MM.1S (cell line): ENCODE measurements at regions not wholly inside any gene's neighbourhood (a gene's known extent, or its start where the extent isn't known, plus 50 kb on each side); places are given as distances from the start of the nearest gene placed in this dataset.

Experiments
- DNase-seq: peaks from one replicate; pipeline ENCODE4 v3.0.0-alpha.2; 2015
- H2AFZ ChIP-seq: fragments of 300-600 bp; sonication (generic); 2 replicates; pipeline ENCODE4 v1.6.0; 2016; ENCODE audit warnings: antibody characterized with exemption, low read length
- H3F3A ChIP-seq: fragments of 300-600 bp; sonication (generic); 2 replicates; pipeline ENCODE4 v1.6.1; 2016; ENCODE audit warnings: mild to moderate bottlenecking, antibody characterized with exemption, low read length, moderate library complexity, mixed read lengths; ENCODE audit not compliant: insufficient read depth
- H3K27ac ChIP-seq: fragments of 300-600 bp; sonication (generic); 2 replicates; pipeline ENCODE4 v1.5.1; 2016; ENCODE audit warnings: mild to moderate bottlenecking, low read length
- H3K27me3 ChIP-seq: fragments of 300-600 bp; sonication (generic); replicated peaks from 2 replicates; pipeline ENCODE4 v1.6.0; 2016; ENCODE audit warnings: low read length; ENCODE audit not compliant: insufficient read depth
- H3K36me3 ChIP-seq: fragments of 300-600 bp; sonication (generic); replicated peaks from 2 replicates; pipeline ENCODE4 v1.6.1; 2016; ENCODE audit warnings: mild to moderate bottlenecking, low read length, mixed read lengths; ENCODE audit not compliant: insufficient read depth
- H3K4me1 ChIP-seq: fragments of 300-600 bp; sonication (generic); 2 replicates; pipeline ENCODE4 v1.6.1; 2016; ENCODE audit warnings: low read length, mixed read lengths
- H3K4me2 ChIP-seq: fragments of 300-600 bp; sonication (generic); 2 replicates; pipeline ENCODE4 v1.6.0; 2016; ENCODE audit warnings: low read depth, low read length
- H3K4me3 ChIP-seq: fragments of 300-600 bp; sonication (generic); 2 replicates; pipeline ENCODE4 v1.5.1; 2016; ENCODE audit warnings: low read length, mixed read lengths
- H3K79me2 ChIP-seq: fragments of 300-600 bp; sonication (generic); 2 replicates; pipeline ENCODE4 v1.6.1; 2016; ENCODE audit warnings: mixed run types, low read length, mixed read lengths
- H3K9ac ChIP-seq: fragments of 300-600 bp; sonication (generic); 2 replicates; pipeline ENCODE4 v1.6.1; 2016; ENCODE audit warnings: low read length, mixed read lengths
- H3K9me2 ChIP-seq: fragments of 300-600 bp; sonication (generic); replicated peaks from 2 replicates; pipeline ENCODE4 v1.6.1; 2016; ENCODE audit warnings: mild to moderate bottlenecking, low read length, mixed read lengths; ENCODE audit not compliant: insufficient read depth
- H3K9me3 ChIP-seq: fragments of 300-600 bp; sonication (generic); replicated peaks from 2 replicates; pipeline ENCODE4 v1.6.1; 2016; ENCODE audit warnings: mild to moderate bottlenecking, low read length, mixed read lengths; ENCODE audit not compliant: insufficient read depth
- H4K20me1 ChIP-seq: fragments of 300-600 bp; sonication (generic); 2 replicates; pipeline ENCODE4 v1.6.1; 2016; ENCODE audit warnings: mild to moderate bottlenecking, low read length, moderate library complexity, mixed read lengths; ENCODE audit not compliant: insufficient read depth
- CTCF ChIP-seq: fragments of 300-600 bp; sonication (generic); IDR thresholded peaks from 2 replicates; pipeline ENCODE4 v1.5.1; 2016; ENCODE audit warnings: antibody characterized with exemption, low read length, mixed read lengths
- EZH2 ChIP-seq: fragments of 300-600 bp; sonication (generic); optimal IDR thresholded peaks from 2 replicates; pipeline ENCODE3; 2017; ENCODE audit warnings: low read depth, mild to moderate bottlenecking, antibody characterized with exemption, low read length, mixed read lengths
- EZH2phosphoT487 ChIP-seq: fragments of 300-600 bp; sonication (generic); IDR thresholded peaks from 2 replicates; pipeline ENCODE4 v1.6.1; 2018; ENCODE audit warnings: antibody characterized with exemption, low read length

- H2AFZ ChIP-seq, result no peak overlapping the region
- no peaks in the 10 kb centered on the region for H3K27me3 ChIP-seq
- no peak overlapping the region for H3K27ac ChIP-seq
- no peak overlapping the region for H3K4me2 ChIP-seq
- H3K79me2 ChIP-seq, result no peaks in the 10 kb centered on the region
- H3K4me3 ChIP-seq, result no peak overlapping the region
- H3K36me3 ChIP-seq, result no peaks in the 10 kb centered on the region
- no peaks in the 10 kb centered on the region for H3K4me1 ChIP-seq
- no peaks in the 10 kb centered on the region for H3F3A ChIP-seq
- H4K20me1 ChIP-seq, result no peaks in the 10 kb centered on the region
- H3K9me3 ChIP-seq, result no peaks in the 10 kb centered on the region
- H3K9me2 ChIP-seq, result no peaks in the 10 kb centered on the region
- no peak overlapping the region for H3K9ac ChIP-seq
- TF ChIP-seq CTCF (no peak), EZH2 (no peak), EZH2phosphoT487 (no peak)
- no peak for DNase-seq
Observed at GRCh38 chr13:70390064-70390463, 281.8 kb upstream of the KLHL1 start.

- no peaks in the 10 kb centered on the region for H3F3A ChIP-seq
- H3K9me3 ChIP-seq, result no peaks in the 10 kb centered on the region
- no peaks in the 10 kb centered on the region for H3K9me2 ChIP-seq
- H2AFZ ChIP-seq, result no peak overlapping the region
- no peak for DNase-seq
- H3K79me2 ChIP-seq, result no peaks in the 10 kb centered on the region
- H3K4me2 ChIP-seq, result no peak overlapping the region
- no peaks in the 10 kb centered on the region for H3K27me3 ChIP-seq
- H4K20me1 ChIP-seq, result no peaks in the 10 kb centered on the region
- H3K27ac ChIP-seq, result no peak overlapping the region
- no peak for TF ChIP-seq EZH2
- TF ChIP-seq EZH2phosphoT487, result no peak
- no peak for TF ChIP-seq CTCF
- H3K9ac ChIP-seq, result no peak overlapping the region
- H3K4me3 ChIP-seq, result no peak overlapping the region
- no peaks in the 10 kb centered on the region for H3K4me1 ChIP-seq
- no peaks in the 10 kb centered on the region for H3K36me3 ChIP-seq
Observed at GRCh38 chr13:70388935-70389334, 280.7 kb upstream of the KLHL1 start.

- no peak overlapping the region for H3K27ac ChIP-seq
- no peaks in the 10 kb centered on the region for H3F3A ChIP-seq
- H3K9ac ChIP-seq, result no peak overlapping the region
- no peak overlapping the region for H2AFZ ChIP-seq
- no peaks in the 10 kb centered on the region for H3K27me3 ChIP-seq
- no peak for DNase-seq
- no peaks in the 10 kb centered on the region for H4K20me1 ChIP-seq
- no peaks in the 10 kb centered on the region for H3K9me2 ChIP-seq
- H3K4me1 ChIP-seq, result no peaks in the 10 kb centered on the region
- TF ChIP-seq CTCF, result no peak
- TF ChIP-seq EZH2, result no peak
- no peak for TF ChIP-seq EZH2phosphoT487
- H3K79me2 ChIP-seq, result no peaks in the 10 kb centered on the region
- no peak overlapping the region for H3K4me2 ChIP-seq
- no peaks in the 10 kb centered on the region for H3K36me3 ChIP-seq
- H3K9me3 ChIP-seq, result no peaks in the 10 kb centered on the region
- H3K4me3 ChIP-seq, result no peak overlapping the region
Observed at GRCh38 chr13:70386919-70387318, 278.7 kb upstream of the KLHL1 start.
